GM23338 (cell line): ENCODE measurements at regions not wholly inside any gene's neighbourhood (a gene's known extent, or its start where the extent isn't known, plus 50 kb on each side); places are given as distances from the start of the nearest gene placed in this dataset.

ENCODE experiments used
- ATAC-seq: fragments of 200-7000 bp; cut with Tn5 transposase; 3 replicates; pipeline ENCODE4 v1.9.1; 2020
- DNase-seq: peaks from one replicate; pipeline ENCODE4 v3.0.0-alpha.2; 2015; ENCODE audit warnings: low spot score
- H2AFZ ChIP-seq: fragments of 200-600 bp; sonication (generic); 2 replicates; pipeline ENCODE4 v1.8.0; 2016; ENCODE audit warnings: antibody characterized with exemption, mild to moderate bottlenecking, moderate library complexity
- H3F3A ChIP-seq: fragments of 200-600 bp; sonication (generic); replicated peaks from 2 replicates; pipeline ENCODE4 v1.8.0; 2017; ENCODE audit warnings: antibody characterized with exemption, mixed run types, low read depth
- H3K27ac ChIP-seq: fragments of 200-600 bp; sonication (generic); 2 replicates; pipeline ENCODE4 v1.6.1; 2016; ENCODE audit warnings: low read depth
- H3K27me3 ChIP-seq: fragments of 200-600 bp; sonication (generic); 2 replicates; pipeline ENCODE4 v1.8.0; 2016; ENCODE audit warnings: mild to moderate bottlenecking, mixed run types, moderate library complexity; ENCODE audit not compliant: insufficient read depth
- H3K36me3 ChIP-seq: fragments of 200-600 bp; sonication (generic); 2 replicates; pipeline ENCODE4 v1.8.0; 2016; ENCODE audit warnings: mild to moderate bottlenecking; ENCODE audit not compliant: insufficient read depth
- H3K4me1 ChIP-seq: fragments of 200-600 bp; sonication (generic); 2 replicates; pipeline ENCODE4 v1.8.0; 2016; ENCODE audit warnings: mild to moderate bottlenecking, moderate library complexity; ENCODE audit not compliant: insufficient read depth
- H3K4me2 ChIP-seq: fragments of 200-600 bp; sonication (generic); 2 replicates; pipeline ENCODE4 v1.7.1; 2017; ENCODE audit warnings: mixed run types
- H3K4me3 ChIP-seq: fragments of 200-600 bp; sonication (generic); 2 replicates; pipeline ENCODE4 v1.6.1; 2016; ENCODE audit warnings: mixed run types
- H3K79me2 ChIP-seq: fragments of 200-600 bp; sonication (generic); replicated peaks from 2 replicates; pipeline ENCODE4 v1.8.0; 2017; ENCODE audit warnings: mild to moderate bottlenecking; ENCODE audit not compliant: insufficient read depth
- H3K9me2 ChIP-seq: fragments of 200-600 bp; sonication (generic); 2 replicates; pipeline ENCODE4 v1.8.0; 2017; ENCODE audit not compliant: insufficient read depth
- H4K20me1 ChIP-seq: fragments of 200-600 bp; sonication (generic); replicated peaks from 2 replicates; pipeline ENCODE4 v1.8.0; 2017; ENCODE audit warnings: mild to moderate bottlenecking; ENCODE audit not compliant: insufficient read depth
- H3K27ac Mint-ChIP-seq: 2 replicates; pipeline ENCODE4 v1.8.0; 2020; ENCODE audit warnings: inconsistent platforms, mild to moderate bottlenecking, moderate library complexity, mixed read lengths
- H3K27me3 Mint-ChIP-seq: 3 replicates; pipeline ENCODE4 v1.8.0; 2022; ENCODE audit warnings: low read depth, mild to moderate bottlenecking, moderate library complexity, mixed read lengths, inconsistent platforms; ENCODE audit not compliant: insufficient read depth, poor library complexity
- H3K36me3 Mint-ChIP-seq: 3 replicates; pipeline ENCODE4 v1.8.0; 2021; ENCODE audit warnings: low read depth, mild to moderate bottlenecking, inconsistent platforms, moderate library complexity, mixed read lengths
- H3K4me1 Mint-ChIP-seq: 3 replicates; pipeline ENCODE4 v1.8.0; 2020; ENCODE audit warnings: mild to moderate bottlenecking, inconsistent platforms, mixed read lengths
- H3K4me3 Mint-ChIP-seq: 3 replicates; pipeline ENCODE4 v1.8.0; 2021; ENCODE audit warnings: moderate library complexity, mild to moderate bottlenecking, inconsistent platforms, mixed read lengths
- H3K9me3 Mint-ChIP-seq: 3 replicates; pipeline ENCODE4 v1.8.0; 2020; ENCODE audit warnings: moderate library complexity, mild to moderate bottlenecking, inconsistent platforms, mixed read lengths
- CTCF ChIP-seq, 2 experiments: fragments of 200-600 bp in 1 of 2; sonication (generic) in 1 of 2; conservative IDR thresholded peaks; 2 replicates each; pipeline versions ENCODE4 v1.5.1 to v1.6.1; 2016 to 2017; ENCODE audit warnings: antibody characterized with exemption in 2 of 2, low read depth in 2 of 2, mild to moderate bottlenecking in 2 of 2, moderate library complexity in 1 of 2
- ETS1 ChIP-seq: IDR thresholded peaks from 2 replicates; pipeline ENCODE4 v1.6.1; 2016; ENCODE audit warnings: antibody characterized with exemption
- EZH2 ChIP-seq: fragments of 200-600 bp; sonication (generic); IDR thresholded peaks from one replicate; pipeline ENCODE4 v1.8.0; 2017; ENCODE audit warnings: antibody characterized with exemption, mild to moderate bottlenecking, low read depth; ENCODE audit not compliant: unreplicated experiment
- EZH2phosphoT487 ChIP-seq: fragments of 200-600 bp; sonication (generic); IDR thresholded peaks from one replicate; pipeline ENCODE4 v1.8.1; 2018; ENCODE audit warnings: antibody characterized with exemption; ENCODE audit not compliant: unreplicated experiment
- JUNB ChIP-seq: IDR thresholded peaks from one replicate; pipeline ENCODE4 v1.6.1; 2016; ENCODE audit warnings: antibody characterized with exemption; ENCODE audit not compliant: unreplicated experiment
- NANOG ChIP-seq: IDR thresholded peaks from 2 replicates; pipeline ENCODE4 v1.6.1; 2016; ENCODE audit warnings: antibody characterized with exemption, borderline replicate concordance
- POLR2AphosphoS5 ChIP-seq: IDR thresholded peaks from 2 replicates; pipeline ENCODE4 v1.6.1; 2016; ENCODE audit warnings: antibody characterized with exemption, low read depth
- REST ChIP-seq: IDR thresholded peaks from one replicate; pipeline ENCODE4 v1.6.1; 2018; ENCODE audit warnings: antibody characterized with exemption; ENCODE audit not compliant: unreplicated experiment
- STAT1 ChIP-seq: IDR thresholded peaks from one replicate; pipeline ENCODE4 v1.6.1; 2016; ENCODE audit warnings: antibody characterized with exemption; ENCODE audit not compliant: unreplicated experiment
- ZNF114 ChIP-seq: fragments of 250-450 bp; sonication (Bioruptor Pico); IDR thresholded peaks from 2 replicates; pipeline ENCODE4 v1.5.0; 2020; ENCODE audit warnings: mild to moderate bottlenecking, moderate library complexity
- ZNF331 ChIP-seq: fragments of 250-450 bp; sonication (Bioruptor Pico); IDR thresholded peaks from 2 replicates; pipeline ENCODE4 v1.5.0; 2020; ENCODE audit warnings: low read depth, mild to moderate bottlenecking, moderate library complexity
- ZNF462 ChIP-seq: fragments of 250-450 bp; sonication (Bioruptor Pico); IDR thresholded peaks from 2 replicates; pipeline ENCODE4 v1.5.0; 2020; ENCODE audit warnings: mild to moderate bottlenecking, moderate library complexity

- Histone ChIP-seq H3K27ac (no peak overlapping the region), H3K4me2 (no peak overlapping the region), H3K36me3 (no peaks in the 10 kb centered on the region), H3F3A (no peaks in the 10 kb centered on the region), H3K9me2 (no peaks in the 10 kb centered on the region), H3K79me2 (no peaks in the 10 kb centered on the region), H2AFZ (peak overlapping the region; percentile 69; the same call in 1 of the 2 replicates), H3K27me3 (no peaks in the 10 kb centered on the region), H3K4me1 (no peaks in the 10 kb centered on the region), H4K20me1 (no peaks in the 10 kb centered on the region), H3K4me3 (no peak overlapping the region)
- Mint-ChIP-seq H3K9me3 (no peaks in the 10 kb centered on the region; the same call in 2 of the 3 replicates), H3K27ac (no peak overlapping the region), H3K27me3 (peaks cover 7% of the 10 kb centered on the region), H3K4me1 (peaks cover 5% of the 10 kb centered on the region; the same call in 2 of the 3 replicates), H3K36me3 (no peaks in the 10 kb centered on the region), H3K4me3 (no peak overlapping the region)
- DNase-seq: no peak
- TF ChIP-seq REST (no peak), EZH2phosphoT487 (no peak), ZNF462 (CRISPR knock-in tag) (no peak), ZNF331 (CRISPR knock-in tag) (no peak), POLR2AphosphoS5 (no peak), CTCF (conservative IDR thresholded peaks at IDR 0.05; ENCODE audit: low read depth in 2 of 2) (no peak), EZH2 (no peak), ZNF114 (no peak), NANOG (no peak), STAT1 (no peak), JUNB (no peak), ETS1 (no peak)
- ATAC-seq: no peak
Measured at GRCh38 chr15:93372208-93372864, 283.3 kb upstream of the RGMA start.
